A673 (cell line): ENCODE measurements at regions not wholly inside any gene's neighbourhood (a gene's known extent, or its start where the extent isn't known, plus 50 kb on each side); places are given as distances from the start of the nearest gene placed in this dataset.

ENCODE experiments used
- BruUV-seq: library from RNA; stranded (reverse); fragments of 400-500 nt; replicated peaks from 2 replicates; lab custom pipeline; 2021; lab: Mats Ljungman, UMichigan
- CTCF ChIA-PET: fragments of 300-600 bp; sonication (Branson Sonifier 250); formaldehyde crosslinking; loops from one replicate; lab custom pipeline; 2022; ENCODE audit warnings: antibody characterized with exemption; lab: Charles Lee
- POLR2A ChIA-PET: fragments of 300-600 bp; sonication (Branson Sonifier 250); formaldehyde crosslinking; loops from one replicate; lab custom pipeline; 2022; ENCODE audit warnings: antibody characterized with exemption; ENCODE audit not compliant: low non-redundant PET; lab: Charles Lee
- DNase-seq: peaks from one replicate; pipeline ENCODE4 v3.0.0-alpha.2; 2015; ENCODE audit warnings: low spot score
- H3K27ac ChIP-seq: fragments of 200-600 bp; sonication (generic); 2 replicates; pipeline ENCODE4 v1.5.1; 2016; ENCODE audit warnings: mixed run types, low read depth, mild to moderate bottlenecking, mixed read lengths, antibody characterized with exemption, low read length; ENCODE audit not compliant: poor library complexity, severe bottlenecking
- H3K27me3 ChIP-seq: fragments of 200-600 bp; sonication (generic); replicated peaks from 2 replicates; pipeline ENCODE4 v1.6.1; 2017; ENCODE audit warnings: mixed run types, low read depth, mild to moderate bottlenecking, mixed read lengths, antibody characterized with exemption, low read length; ENCODE audit not compliant: insufficient read depth, poor library complexity
- H3K36me3 ChIP-seq: fragments of 200-600 bp; sonication (generic); 2 replicates; pipeline ENCODE4 v1.6.1; 2016; ENCODE audit warnings: mixed run types, mild to moderate bottlenecking, mixed read lengths, antibody characterized with exemption, low read length; ENCODE audit not compliant: insufficient read depth, poor library complexity, severe bottlenecking
- H3K4me1 ChIP-seq: fragments of 200-600 bp; sonication (generic); 2 replicates; pipeline ENCODE4 v1.6.1; 2017; ENCODE audit warnings: mixed run types, mild to moderate bottlenecking, mixed read lengths, antibody characterized with exemption, low read length; ENCODE audit not compliant: insufficient read depth, poor library complexity, severe bottlenecking
- H3K4me3 ChIP-seq: fragments of 200-600 bp; sonication (generic); 2 replicates; pipeline ENCODE4 v1.5.1; 2016; ENCODE audit warnings: low read depth, mixed run types, mild to moderate bottlenecking, mixed read lengths, low read length; ENCODE audit not compliant: poor library complexity, severe bottlenecking
- H3K9me3 ChIP-seq: fragments of 200-600 bp; sonication (generic); 2 replicates; pipeline ENCODE4 v1.6.1; 2016; ENCODE audit warnings: mixed run types, low read depth, mild to moderate bottlenecking, mixed read lengths, antibody characterized with exemption, low read length; ENCODE audit not compliant: poor library complexity, severe bottlenecking
- EZH2 ChIP-seq: fragments of 200-600 bp; sonication (generic); IDR thresholded peaks from 2 replicates; pipeline ENCODE4 v1.6.1; 2017; ENCODE audit warnings: borderline replicate concordance, low read depth, mild to moderate bottlenecking, mixed read lengths, antibody characterized with exemption, low read length; ENCODE audit not compliant: poor library complexity, severe bottlenecking
- intact Hi-C: fragments of 100-400 bp; cut with micrococcal nuclease; formaldehyde crosslinking; loops from one replicate; pipeline ENCODE4 v1.10.0; 2022; ENCODE audit not compliant: unreplicated experiment
- TF ChIP-seq, protein P1 (sequence below): fragments of 300-800, 200-600 bp; sonication (generic); conservative IDR thresholded peaks from 2 replicates; pipeline ENCODE4 v1.5.1; 2017; ENCODE audit warnings: low read depth, mild to moderate bottlenecking, antibody characterized with exemption, low read length, moderate library complexity, mixed read lengths

DNA sequence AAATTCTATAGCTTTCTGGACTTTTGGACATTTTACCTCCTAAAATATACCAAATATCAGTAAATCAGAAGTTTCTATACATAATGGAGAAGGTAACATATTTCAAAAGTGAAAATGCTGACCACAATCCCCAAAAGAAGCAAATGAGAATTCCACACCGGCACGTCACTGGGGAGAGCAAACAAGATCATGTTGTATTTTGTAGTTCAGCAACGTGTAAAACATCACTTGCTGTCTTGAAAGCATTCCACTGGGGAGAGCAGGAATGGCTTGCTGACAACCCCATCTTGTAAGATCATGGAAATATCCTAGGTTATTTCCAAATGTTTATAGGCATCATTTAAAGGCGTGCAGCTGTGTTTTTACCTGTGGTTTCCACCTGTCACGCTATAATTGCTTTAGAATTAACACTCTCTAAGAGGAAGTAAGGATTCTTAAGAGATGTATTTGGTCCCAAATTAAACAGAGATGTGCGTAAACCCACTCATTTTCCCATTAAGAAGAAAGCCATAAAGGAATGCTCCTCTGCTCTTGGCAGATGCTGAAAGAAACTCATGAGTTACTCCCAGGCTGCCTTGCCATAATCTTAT is 397.1 kb upstream of the POT1 start:
- intact Hi-C loops: no loop called here
- Histone ChIP-seq H3K36me3 (no peaks in the 10 kb centered on the region), H3K4me1 (no peaks in the 10 kb centered on the region), H3K27ac (no peak overlapping the region), H3K27me3 (no peaks in the 10 kb centered on the region), H3K4me3 (no peak overlapping the region), H3K9me3 (no peaks in the 10 kb centered on the region)
- ChIA-PET POLR2A (no interaction called here), CTCF (no interaction called here)
- TF ChIP-seq EZH2: no peak
- TF ChIP-seq, protein P1, sequence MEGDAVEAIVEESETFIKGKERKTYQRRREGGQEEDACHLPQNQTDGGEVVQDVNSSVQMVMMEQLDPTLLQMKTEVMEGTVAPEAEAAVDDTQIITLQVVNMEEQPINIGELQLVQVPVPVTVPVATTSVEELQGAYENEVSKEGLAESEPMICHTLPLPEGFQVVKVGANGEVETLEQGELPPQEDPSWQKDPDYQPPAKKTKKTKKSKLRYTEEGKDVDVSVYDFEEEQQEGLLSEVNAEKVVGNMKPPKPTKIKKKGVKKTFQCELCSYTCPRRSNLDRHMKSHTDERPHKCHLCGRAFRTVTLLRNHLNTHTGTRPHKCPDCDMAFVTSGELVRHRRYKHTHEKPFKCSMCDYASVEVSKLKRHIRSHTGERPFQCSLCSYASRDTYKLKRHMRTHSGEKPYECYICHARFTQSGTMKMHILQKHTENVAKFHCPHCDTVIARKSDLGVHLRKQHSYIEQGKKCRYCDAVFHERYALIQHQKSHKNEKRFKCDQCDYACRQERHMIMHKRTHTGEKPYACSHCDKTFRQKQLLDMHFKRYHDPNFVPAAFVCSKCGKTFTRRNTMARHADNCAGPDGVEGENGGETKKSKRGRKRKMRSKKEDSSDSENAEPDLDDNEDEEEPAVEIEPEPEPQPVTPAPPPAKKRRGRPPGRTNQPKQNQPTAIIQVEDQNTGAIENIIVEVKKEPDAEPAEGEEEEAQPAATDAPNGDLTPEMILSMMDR: no peak
- no peak for DNase-seq
- BruUV-seq: no TSS peak

DNA sequence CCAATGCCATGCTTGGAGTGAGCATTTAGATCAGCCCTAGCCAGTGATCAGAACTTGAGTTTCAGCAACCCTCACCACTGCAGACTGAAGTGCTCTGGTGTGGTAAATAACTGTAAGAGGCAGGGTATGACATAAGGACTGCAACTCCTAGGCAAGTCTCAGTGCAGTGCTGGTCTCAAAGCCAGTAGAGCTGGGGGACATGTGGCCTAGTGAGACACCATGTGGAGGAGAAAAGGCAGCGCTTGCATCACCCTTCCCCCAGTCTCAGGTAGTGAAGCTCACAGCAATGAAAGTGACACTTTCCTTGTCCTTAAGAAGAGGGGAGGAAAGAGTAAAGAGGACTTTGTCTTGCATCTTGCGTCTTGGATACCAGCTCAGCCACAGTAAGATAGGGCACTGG is 386.8 kb upstream of the POT1 start:
- ChIA-PET POLR2A (no interaction called here), CTCF (no interaction called here)
- no peak overlapping the region for H3K4me3 ChIP-seq
- no peak overlapping the region for H3K27ac ChIP-seq
- TF ChIP-seq, protein P1: peak; percentile 38
- TF ChIP-seq EZH2: no peak
- no peaks in the 10 kb centered on the region for H3K27me3 ChIP-seq
- no peaks in the 10 kb centered on the region for H3K4me1 ChIP-seq
- peak; percentile 38 for DNase-seq
- H3K9me3 ChIP-seq: peaks cover 10% of the 10 kb centered on the region
- H3K36me3 ChIP-seq: no peaks in the 10 kb centered on the region
- BruUV-seq: no TSS peak
- intact Hi-C loops: loop anchor here (2.0 kb wide), 1 partner anchor 256 kb away; no protein-coding TSS in a partner anchor

DNA sequence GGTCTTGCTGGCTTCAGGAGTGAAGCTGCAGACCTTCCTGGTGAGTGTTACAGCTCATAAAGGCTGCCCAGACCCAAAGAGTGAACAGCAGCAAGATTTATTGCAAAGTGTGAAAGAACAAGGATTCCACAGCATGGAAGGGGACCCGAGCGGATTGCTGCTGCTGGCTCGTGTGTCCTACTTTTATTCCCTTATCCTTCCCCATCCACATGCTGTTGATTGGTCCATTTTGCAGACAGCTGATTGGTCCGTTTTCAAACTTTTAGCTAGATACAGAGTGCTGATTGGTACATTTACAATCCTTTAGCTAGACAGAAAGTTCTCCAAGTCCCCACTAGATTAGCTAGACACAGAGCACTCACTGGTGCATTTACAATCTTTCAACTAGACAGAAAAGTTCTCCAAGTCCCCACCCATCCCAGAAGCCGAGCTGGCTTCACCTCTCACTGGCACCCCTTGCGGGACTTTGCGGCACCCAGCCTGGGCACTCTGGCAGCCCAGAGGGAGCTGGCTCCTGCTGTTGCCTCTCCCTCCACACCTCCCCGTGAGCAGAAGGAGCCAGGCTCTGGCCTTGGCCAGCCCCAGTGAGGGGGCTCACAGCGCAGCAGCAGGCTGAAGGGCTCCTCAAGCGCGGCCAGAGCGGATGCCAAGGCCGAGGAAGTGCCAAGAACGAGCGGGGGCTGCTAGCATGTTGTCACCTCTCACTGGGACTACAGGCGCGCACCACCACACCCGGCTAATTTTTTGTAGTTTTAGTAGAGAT is 369.6 kb upstream of the POT1 start:
- TF ChIP-seq EZH2: no peak
- TF ChIP-seq, protein P1: no peak
- Histone ChIP-seq H3K27me3 (no peaks in the 10 kb centered on the region), H3K36me3 (no peaks in the 10 kb centered on the region), H3K9me3 (no peaks in the 10 kb centered on the region), H3K4me1 (no peaks in the 10 kb centered on the region), H3K27ac (no peak overlapping the region), H3K4me3 (no peak overlapping the region)
- BruUV-seq: no TSS peak
- intact Hi-C loops: no loop called here
- ChIA-PET POLR2A (no interaction called here), CTCF (no interaction called here)
- DNase-seq: no peak
